ENCODE measurements at regions not wholly inside any gene's neighbourhood (a gene's known extent, or its start where the extent isn't known, plus 50 kb on each side); places are given as distances from the start of the nearest gene placed in this dataset.

DNA sequence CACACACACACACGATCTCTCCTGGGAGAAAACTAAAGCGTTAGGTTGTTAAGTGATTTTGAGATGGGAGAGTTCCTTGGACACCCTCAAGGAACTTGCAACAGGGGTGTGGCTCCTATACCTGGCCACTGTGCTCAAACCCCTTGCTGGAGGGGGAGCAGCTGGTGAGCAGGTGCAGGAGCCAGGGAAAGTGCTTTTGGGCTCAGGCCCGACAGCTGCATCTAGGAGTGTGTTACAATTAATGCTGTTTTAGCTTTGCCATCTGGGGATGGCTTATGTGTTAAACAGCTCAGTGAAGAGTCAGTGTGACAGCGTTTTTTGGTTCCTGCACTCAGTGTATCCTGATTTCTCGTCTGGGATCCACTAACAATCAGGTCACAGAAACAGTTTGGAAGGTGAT is 510.8 kb downstream of the TRIB2 start:
- Histone ChIP-seq H3K27me3 (no peaks in the 10 kb centered on the region), H3K4me3 (no peak overlapping the region), H3K27ac (no peak overlapping the region), H3K4me1 (no peaks in the 10 kb centered on the region), H3K9me3 (no peaks in the 10 kb centered on the region), H3K36me3 (no peaks in the 10 kb centered on the region)
- intact Hi-C loops (cut with DNase I): no loop called here
- TF ChIP-seq POLR2AphosphoS5 (IDR thresholded peaks at IDR 0.05; ENCODE audit: insufficient read depth in 1 of 2, low read depth in 1 of 2): no peak
- DNase-seq (ENCODE audit: extremely low spot score in 2 of 2): no peak

- Histone ChIP-seq H3K27me3 (no peaks in the 10 kb centered on the region), H3K9me3 (no peaks in the 10 kb centered on the region), H3K27ac (no peak overlapping the region), H3K4me3 (no peak overlapping the region), H3K36me3 (no peaks in the 10 kb centered on the region), H3K4me1 (no peaks in the 10 kb centered on the region)
- TF ChIP-seq POLR2A (IDR thresholded peaks at IDR 0.05) (no peak), POLR2AphosphoS5 (IDR thresholded peaks at IDR 0.05; ENCODE audit: insufficient read depth in 1 of 2, low read depth in 1 of 2) (no peak)
- TF ChIP-seq, protein P1, sequence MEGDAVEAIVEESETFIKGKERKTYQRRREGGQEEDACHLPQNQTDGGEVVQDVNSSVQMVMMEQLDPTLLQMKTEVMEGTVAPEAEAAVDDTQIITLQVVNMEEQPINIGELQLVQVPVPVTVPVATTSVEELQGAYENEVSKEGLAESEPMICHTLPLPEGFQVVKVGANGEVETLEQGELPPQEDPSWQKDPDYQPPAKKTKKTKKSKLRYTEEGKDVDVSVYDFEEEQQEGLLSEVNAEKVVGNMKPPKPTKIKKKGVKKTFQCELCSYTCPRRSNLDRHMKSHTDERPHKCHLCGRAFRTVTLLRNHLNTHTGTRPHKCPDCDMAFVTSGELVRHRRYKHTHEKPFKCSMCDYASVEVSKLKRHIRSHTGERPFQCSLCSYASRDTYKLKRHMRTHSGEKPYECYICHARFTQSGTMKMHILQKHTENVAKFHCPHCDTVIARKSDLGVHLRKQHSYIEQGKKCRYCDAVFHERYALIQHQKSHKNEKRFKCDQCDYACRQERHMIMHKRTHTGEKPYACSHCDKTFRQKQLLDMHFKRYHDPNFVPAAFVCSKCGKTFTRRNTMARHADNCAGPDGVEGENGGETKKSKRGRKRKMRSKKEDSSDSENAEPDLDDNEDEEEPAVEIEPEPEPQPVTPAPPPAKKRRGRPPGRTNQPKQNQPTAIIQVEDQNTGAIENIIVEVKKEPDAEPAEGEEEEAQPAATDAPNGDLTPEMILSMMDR (IDR thresholded peaks at IDR 0.05): no peak
- DNase-seq (ENCODE audit: extremely low spot score in 2 of 2): no peak
- intact Hi-C loops (cut with DNase I): no loop called here
These were observed 513.5 kb downstream of the TRIB2 start for GRCh38 chr2:13230221-13230620.

- Histone ChIP-seq H3K4me3 (no peak overlapping the region), H3K9me3 (no peaks in the 10 kb centered on the region), H3K36me3 (no peaks in the 10 kb centered on the region), H3K27ac (no peak overlapping the region), H3K4me1 (no peaks in the 10 kb centered on the region), H3K27me3 (no peaks in the 10 kb centered on the region)
- intact Hi-C loops (cut with DNase I): no loop called here
- no peak for DNase-seq (ENCODE audit: extremely low spot score in 2 of 2)
- TF ChIP-seq POLR2AphosphoS5 (IDR thresholded peaks at IDR 0.05; ENCODE audit: insufficient read depth in 1 of 2, low read depth in 1 of 2) (no peak), POLR2A (IDR thresholded peaks at IDR 0.05) (no peak)
- TF ChIP-seq, protein P1 (IDR thresholded peaks at IDR 0.05): no peak
These were observed 523.3 kb downstream of the TRIB2 start for GRCh38 chr2:13240061-13240460.

- Histone ChIP-seq H3K36me3 (no peaks in the 10 kb centered on the region), H3K4me3 (no peak overlapping the region), H3K27me3 (no peaks in the 10 kb centered on the region), H3K4me1 (no peaks in the 10 kb centered on the region), H3K27ac (no peak overlapping the region), H3K9me3 (no peaks in the 10 kb centered on the region)
- no peak for DNase-seq (ENCODE audit: extremely low spot score in 2 of 2)
- intact Hi-C loops (cut with DNase I): no loop called here
- no peak for TF ChIP-seq POLR2A (IDR thresholded peaks at IDR 0.05)
- TF ChIP-seq POLR2AphosphoS5 (IDR thresholded peaks at IDR 0.05; ENCODE audit: insufficient read depth in 1 of 2, low read depth in 1 of 2): no peak
- TF ChIP-seq, protein P1 (IDR thresholded peaks at IDR 0.05): no peak
These were observed 524.2 kb downstream of the TRIB2 start for GRCh38 chr2:13240789-13241487.

GRCh38 chr2:13252615-13253014 is 535.9 kb downstream of the TRIB2 start:
- intact Hi-C loops (cut with DNase I): no loop called here
- TF ChIP-seq POLR2A (IDR thresholded peaks at IDR 0.05) (no peak), POLR2AphosphoS5 (IDR thresholded peaks at IDR 0.05; ENCODE audit: insufficient read depth in 1 of 2, low read depth in 1 of 2) (no peak)
- TF ChIP-seq, protein P1 (IDR thresholded peaks at IDR 0.05): no peak
- no peaks in the 10 kb centered on the region for H3K9me3 ChIP-seq
- H3K4me1 ChIP-seq: no peaks in the 10 kb centered on the region
- no peak overlapping the region for H3K27ac ChIP-seq
- no peaks in the 10 kb centered on the region for H3K27me3 ChIP-seq
- no peak overlapping the region for H3K4me3 ChIP-seq
- no peaks in the 10 kb centered on the region for H3K36me3 ChIP-seq
- DNase-seq (ENCODE audit: extremely low spot score in 2 of 2): no peak

Measured in vagina (tissue), 2 donors.